ENCODE measurements at regions not wholly inside any gene's neighbourhood (a gene's known extent, or its start where the extent isn't known, plus 50 kb on each side); places are given as distances from the start of the nearest gene placed in this dataset.

- TF ChIP-seq CTCF (IDR thresholded peaks at IDR 0.05; ENCODE audit: extremely low read depth in 1 of 2, insufficient read depth in 1 of 2, low read depth in 1 of 2, low read length in 2 of 2) (no peak), EZH2 (IDR thresholded peaks at IDR 0.05; ENCODE audit: borderline replicate concordance, low read depth, low read length, severe bottlenecking) (no peak), FOS (IDR thresholded peaks at IDR 0.05; ENCODE audit: borderline replicate concordance, insufficient read depth, low read length) (no peak), GATA2 (IDR thresholded peaks at IDR 0.05; ENCODE audit: insufficient read depth, insufficient read length, low read depth, low read length) (no peak), POLR2AphosphoS5 (IDR thresholded peaks at IDR 0.05; ENCODE audit: insufficient read depth, low read depth, low read length) (no peak), MAX (IDR thresholded peaks at IDR 0.05; ENCODE audit: insufficient read depth, insufficient read length) (no peak), POLR2A (IDR thresholded peaks at IDR 0.05; ENCODE audit: low read depth, low read length) (no peak), MYC (IDR thresholded peaks at IDR 0.05; ENCODE audit: low read depth, low read length) (no peak), JUN (IDR thresholded peaks at IDR 0.05; ENCODE audit: borderline replicate concordance, insufficient read depth, insufficient read length, low read depth) (no peak)
Observed at GRCh38 chr5:3835811-3836210, 240.2 kb downstream of the IRX1 start.
